ENCODE measurements at regions not wholly inside any gene's neighbourhood (a gene's known extent, or its start where the extent isn't known, plus 50 kb on each side); places are given as distances from the start of the nearest gene placed in this dataset.
"Not testable (repeated sequence)": the region's sequence is repeated elsewhere in the genome, so short reads cannot be mapped to it uniquely, and the experiment has no call there.

GRCh38 chr13:85597790-85598500 lies 201.3 kb downstream of the SLITRK6 start:
- no peak for DNase-seq

GRCh38 chr13:85592211-85592610 lies 207.0 kb downstream of the SLITRK6 start:
- no peak for DNase-seq

GRCh38 chr13:85590231-85590931 lies 208.8 kb downstream of the SLITRK6 start:
- no peak for DNase-seq

- no peak for DNase-seq
Observed at GRCh38 chr13:85589021-85589420, 210.2 kb downstream of the SLITRK6 start.

- DNase-seq, result no peak
Observed at GRCh38 chr13:85588359-85588758, 210.9 kb downstream of the SLITRK6 start.

- no peak for DNase-seq
Observed at GRCh38 chr13:85586856-85587255, 212.4 kb downstream of the SLITRK6 start.

GRCh38 chr13:85586422-85586831 lies 212.8 kb downstream of the SLITRK6 start:
- no peak for DNase-seq

- no peak for DNase-seq
Observed at GRCh38 chr13:85582890-85583289, 216.3 kb downstream of the SLITRK6 start.

- peak; percentile 12 for DNase-seq
Observed at GRCh38 chr13:85575110-85575509, 224.1 kb downstream of the SLITRK6 start.

GRCh38 chr13:85567909-85568308 lies 231.3 kb downstream of the SLITRK6 start:
- peak; percentile 7 for DNase-seq

- DNase-seq, result no peak
Observed at GRCh38 chr13:85565652-85566051, 233.6 kb downstream of the SLITRK6 start.

GRCh38 chr13:85564598-85564997 lies 234.6 kb downstream of the SLITRK6 start:
- DNase-seq, result peak; percentile 9

GRCh38 chr13:85562282-85562681 lies 236.9 kb downstream of the SLITRK6 start:
- no peak for DNase-seq

- DNase-seq, result no peak
Observed at GRCh38 chr13:85557691-85558467, 241.3 kb downstream of the SLITRK6 start.

GRCh38 chr13:85551012-85551411 lies 248.2 kb downstream of the SLITRK6 start:
- DNase-seq, result no peak

- DNase-seq, result peak; percentile 70
Observed at GRCh38 chr13:85549819-85550218, 249.4 kb downstream of the SLITRK6 start.

GRCh38 chr13:85548845-85549244 lies 250.4 kb downstream of the SLITRK6 start:
- DNase-seq, result not testable (repeated sequence)

GRCh38 chr13:85545771-85546170 lies 253.4 kb downstream of the SLITRK6 start:
- peak; percentile 9 for DNase-seq

- peak; percentile 73 for DNase-seq
Observed at GRCh38 chr13:85544756-85545155, 254.5 kb downstream of the SLITRK6 start.

GRCh38 chr13:85543144-85543543 lies 256.1 kb downstream of the SLITRK6 start:
- DNase-seq, result peak; percentile 15

GRCh38 chr13:85541476-85541875 lies 257.7 kb downstream of the SLITRK6 start:
- peak; percentile 2 for DNase-seq

GRCh38 chr13:85538957-85539356 lies 260.3 kb downstream of the SLITRK6 start:
- no peak for DNase-seq

- DNase-seq, result no peak
Observed at GRCh38 chr13:85537601-85538000, 261.6 kb downstream of the SLITRK6 start.

GRCh38 chr13:85536706-85537105 lies 262.5 kb downstream of the SLITRK6 start:
- no peak for DNase-seq
